Osteocyte (in vitro differentiated cells): ENCODE measurements at regions not wholly inside any gene's neighbourhood (a gene's known extent, or its start where the extent isn't known, plus 50 kb on each side); places are given as distances from the start of the nearest gene placed in this dataset.

Experiments
- DNase-seq: peaks from one replicate; pipeline ENCODE4 v3.0.0; 2021; ENCODE audit warnings: mixed read lengths; ENCODE audit not compliant: unreplicated experiment; ENCODE audit errors: extremely low spot score
- H3K27ac Mint-ChIP-seq: one replicate; pipeline ENCODE4 v1.8.0; 2021; ENCODE audit warnings: mild to moderate bottlenecking, mixed read lengths; ENCODE audit not compliant: unreplicated experiment
- H3K27me3 Mint-ChIP-seq: one replicate; pipeline ENCODE4 v1.8.0; 2021; ENCODE audit warnings: mixed read lengths; ENCODE audit not compliant: unreplicated experiment
- H3K36me3 Mint-ChIP-seq: one replicate; pipeline ENCODE4 v1.8.0; 2021; ENCODE audit warnings: mixed read lengths; ENCODE audit not compliant: unreplicated experiment
- H3K4me1 Mint-ChIP-seq: one replicate; pipeline ENCODE4 v1.8.0; 2021; ENCODE audit warnings: mixed read lengths; ENCODE audit not compliant: unreplicated experiment
- H3K4me3 Mint-ChIP-seq: one replicate; pipeline ENCODE4 v1.8.0; 2021; ENCODE audit warnings: mild to moderate bottlenecking, moderate library complexity, mixed read lengths; ENCODE audit not compliant: unreplicated experiment
- H3K9me3 Mint-ChIP-seq: one replicate; pipeline ENCODE4 v1.8.0; 2021; ENCODE audit warnings: mixed read lengths; ENCODE audit not compliant: unreplicated experiment
- CTCF ChIP-seq: fragments of 200-600 bp; sonication (generic); IDR thresholded peaks from 2 replicates; pipeline ENCODE4 v1.5.0; 2021; ENCODE audit warnings: antibody characterized with exemption, mild to moderate bottlenecking, moderate library complexity

GRCh38 chr6:44500074-44500473 is 112.6 kb downstream of the CDC5L start:
- H3K4me1 Mint-ChIP-seq = no peaks in the 10 kb centered on the region
- no peaks in the 10 kb centered on the region for H3K36me3 Mint-ChIP-seq
- no peak overlapping the region for H3K27ac Mint-ChIP-seq
- peaks cover 3% of the 10 kb centered on the region for H3K27me3 Mint-ChIP-seq
- H3K9me3 Mint-ChIP-seq = no peaks in the 10 kb centered on the region
- TF ChIP-seq CTCF = no peak
- peak; percentile 63 for DNase-seq
- H3K4me3 Mint-ChIP-seq = no peak overlapping the region

GRCh38 chr6:44503471-44503870 is 116.0 kb downstream of the CDC5L start:
- Mint-ChIP-seq H3K9me3 (no peaks in the 10 kb centered on the region), H3K36me3 (no peaks in the 10 kb centered on the region), H3K27ac (no peak overlapping the region), H3K4me3 (no peak overlapping the region), H3K27me3 (peaks cover 10% of the 10 kb centered on the region), H3K4me1 (no peaks in the 10 kb centered on the region)
- no peak for TF ChIP-seq CTCF
- DNase-seq = peak; percentile 17

DNA sequence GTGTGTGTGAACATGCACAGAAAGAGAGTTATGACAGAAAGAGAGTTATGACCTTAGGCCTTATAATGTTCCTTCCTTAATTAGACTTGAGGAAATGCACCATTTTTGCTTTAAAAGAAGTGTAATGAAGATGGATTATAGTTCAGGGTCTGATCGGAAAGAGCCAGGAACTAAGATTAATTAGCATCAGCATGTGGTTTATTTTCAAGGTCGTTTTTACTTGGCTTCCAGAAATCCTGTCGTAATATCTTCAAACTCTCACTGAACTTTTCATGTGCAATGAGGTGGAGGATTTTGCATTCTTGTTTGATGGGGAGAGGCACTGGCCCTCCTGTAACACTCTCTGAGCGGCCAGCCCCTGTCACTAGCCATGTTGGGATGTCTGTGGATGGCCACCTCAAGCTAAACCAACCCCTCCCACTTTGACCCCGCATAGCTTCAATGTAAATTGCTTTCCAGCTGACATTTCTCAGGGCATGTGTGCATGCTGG is 116.8 kb downstream of the CDC5L start:
- Mint-ChIP-seq H3K4me3 (no peak overlapping the region), H3K4me1 (no peaks in the 10 kb centered on the region), H3K36me3 (no peaks in the 10 kb centered on the region), H3K27me3 (peaks cover 10% of the 10 kb centered on the region), H3K9me3 (no peaks in the 10 kb centered on the region), H3K27ac (no peak overlapping the region)
- peak; percentile 32 for DNase-seq
- TF ChIP-seq CTCF = no peak

- Mint-ChIP-seq H3K27ac (no peak overlapping the region), H3K4me1 (no peaks in the 10 kb centered on the region), H3K9me3 (no peaks in the 10 kb centered on the region), H3K36me3 (no peaks in the 10 kb centered on the region), H3K4me3 (no peak overlapping the region), H3K27me3 (peaks cover 13% of the 10 kb centered on the region)
- peak; percentile 44 for DNase-seq
- TF ChIP-seq CTCF = no peak
These were observed 118.2 kb downstream of the CDC5L start for GRCh38 chr6:44505751-44506150.

DNA sequence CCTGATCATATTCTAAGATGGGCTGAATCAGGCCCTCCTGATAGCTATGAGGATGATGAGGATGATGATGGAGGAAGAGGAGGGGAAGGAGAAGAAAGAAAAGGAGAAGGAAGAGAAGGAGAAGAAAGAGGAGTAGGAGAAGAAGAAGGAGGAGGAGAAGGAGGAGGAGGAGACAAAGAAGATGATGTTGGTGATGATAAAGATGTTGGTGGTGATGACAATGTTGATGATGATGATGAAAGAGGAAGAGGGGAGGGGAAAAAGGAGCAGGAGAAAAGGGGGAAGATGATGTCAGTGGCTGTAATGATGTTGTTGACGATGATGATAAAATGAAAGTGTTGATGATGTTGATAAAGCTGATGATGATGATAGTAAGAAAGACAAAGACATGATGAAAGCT is 119.5 kb downstream of the CDC5L start:
- H3K36me3 Mint-ChIP-seq = no peaks in the 10 kb centered on the region
- no peak for TF ChIP-seq CTCF
- H3K4me1 Mint-ChIP-seq = no peaks in the 10 kb centered on the region
- no peaks in the 10 kb centered on the region for H3K9me3 Mint-ChIP-seq
- DNase-seq = no peak
- no peak overlapping the region for H3K27ac Mint-ChIP-seq
- peaks cover 16% of the 10 kb centered on the region for H3K27me3 Mint-ChIP-seq
- H3K4me3 Mint-ChIP-seq = no peak overlapping the region
